Neuronal stem cell (in vitro differentiated cells): ENCODE measurements at regions not wholly inside any gene's neighbourhood (a gene's known extent, or its start where the extent isn't known, plus 50 kb on each side); places are given as distances from the start of the nearest gene placed in this dataset.
A peak's percentile ranks its signal among the peaks of the same experiment; 100 is the strongest.

ENCODE experiments used
- DNase-seq: peaks from one replicate; pipeline ENCODE4 v3.0.0-alpha.2; 2013; ENCODE audit warnings: low spot score
- H2AFZ ChIP-seq: one replicate; pipeline ENCODE4 v1.6.1; 2013; ENCODE audit warnings: mild to moderate bottlenecking, low read length, inconsistent platforms
- H2AK5ac ChIP-seq: 2 replicates; pipeline ENCODE4 v1.6.1; 2013; ENCODE audit warnings: low read depth, mild to moderate bottlenecking, inconsistent platforms, low read length, moderate library complexity, mixed read lengths
- H2BK120ac ChIP-seq: 2 replicates; pipeline ENCODE4 v1.6.1; 2013; ENCODE audit warnings: low read depth, mild to moderate bottlenecking, inconsistent platforms, low read length, moderate library complexity, mixed read lengths
- H2BK12ac ChIP-seq: one replicate; pipeline ENCODE4 v1.6.1; 2013; ENCODE audit warnings: low read length, inconsistent platforms
- H2BK15ac ChIP-seq: 2 replicates; pipeline ENCODE4 v1.6.1; 2013; ENCODE audit warnings: mild to moderate bottlenecking, low read length, inconsistent platforms, mixed read lengths
- H2BK5ac ChIP-seq: one replicate; pipeline ENCODE4 v1.6.1; 2013; ENCODE audit warnings: inconsistent platforms, mild to moderate bottlenecking, low read length, moderate library complexity
- H3K14ac ChIP-seq: one replicate; pipeline ENCODE4 v1.6.1; 2013; ENCODE audit warnings: low read length, inconsistent platforms
- H3K18ac ChIP-seq: 2 replicates; pipeline ENCODE4 v1.6.1; 2013; ENCODE audit warnings: low read length, inconsistent platforms
- H3K23ac ChIP-seq: 2 replicates; pipeline ENCODE4 v1.6.1; 2013; ENCODE audit warnings: low read depth, mild to moderate bottlenecking, mixed read lengths, low read length, inconsistent platforms; ENCODE audit not compliant: poor library complexity
- H3K27ac ChIP-seq: replicated peaks from 3 replicates; pipeline ENCODE4 v1.5.1; 2013; ENCODE audit warnings: low read length, inconsistent platforms
- H3K27me3 ChIP-seq, 3 experiments: 2 replicates each; pipeline ENCODE4 v1.6.1; 2013; ENCODE audit warnings: low read length in 3 of 3, mild to moderate bottlenecking in 2 of 3, inconsistent platforms in 1 of 3, low read depth in 1 of 3, mixed read lengths in 1 of 3, moderate library complexity in 1 of 3; ENCODE audit not compliant: control insufficient read depth in 3 of 3, insufficient read depth in 3 of 3
- H3K36me3 ChIP-seq, 2 donors: replicated peaks in 1 of 2; 2 replicates each; pipeline ENCODE4 v1.6.1; 2013; ENCODE audit warnings: low read length in 2 of 2; ENCODE audit not compliant: control insufficient read depth in 2 of 2, insufficient read depth in 2 of 2
- H3K4ac ChIP-seq: 2 replicates; pipeline ENCODE4 v1.6.1; 2013; ENCODE audit warnings: inconsistent platforms, mild to moderate bottlenecking, low read length, moderate library complexity
- H3K4me1 ChIP-seq, 2 donors: 1 replicate in 1 of 2; 2 replicates in 1 of 2; pipeline ENCODE4 v1.6.1; 2013; ENCODE audit warnings: low read length in 2 of 2, low read depth in 1 of 2; ENCODE audit not compliant: control insufficient read depth in 2 of 2, insufficient read depth in 1 of 2
- H3K4me2 ChIP-seq: one replicate; pipeline ENCODE4 v1.6.1; 2013; ENCODE audit warnings: mild to moderate bottlenecking, low read length, inconsistent platforms; ENCODE audit not compliant: insufficient read depth, poor library complexity, severe bottlenecking
- H3K4me3 ChIP-seq, 2 donors: 2 replicates each; pipeline ENCODE4 v1.5.1; 2013; ENCODE audit warnings: low read length in 2 of 2, mild to moderate bottlenecking in 2 of 2, inconsistent platforms in 1 of 2, moderate library complexity in 1 of 2
- H3K79me1 ChIP-seq: one replicate; pipeline ENCODE4 v1.6.1; 2013; ENCODE audit warnings: low read depth, mild to moderate bottlenecking, inconsistent platforms, low read length, moderate library complexity
- H3K9ac ChIP-seq: one replicate; pipeline ENCODE4 v1.6.1; 2013; ENCODE audit warnings: mild to moderate bottlenecking, low read depth, low read length, inconsistent platforms; ENCODE audit not compliant: poor library complexity
- H3K9me3 ChIP-seq, 2 donors: replicated peaks in 1 of 2; 2 replicates each; pipeline versions ENCODE3 to v1.6.1; 2013; ENCODE audit warnings: low read length in 2 of 2, mild to moderate bottlenecking in 2 of 2, inconsistent platforms in 1 of 2, low read depth in 1 of 2, mixed read lengths in 1 of 2, moderate library complexity in 1 of 2; ENCODE audit not compliant: control insufficient read depth in 2 of 2, insufficient read depth in 1 of 2
- H4K8ac ChIP-seq: one replicate; pipeline ENCODE4 v1.6.1; 2013; ENCODE audit warnings: low read depth, mild to moderate bottlenecking, inconsistent platforms, low read length, moderate library complexity
- H4K91ac ChIP-seq: one replicate; pipeline ENCODE4 v1.6.1; 2013; ENCODE audit warnings: low read length, low read depth, mild to moderate bottlenecking, inconsistent platforms; ENCODE audit not compliant: poor library complexity
- WGBS, 2 donors: extraction: QIAGEN DNeasy Blood & Tissue Kit; methylation state at CpG; one replicate each; pipeline ENCODE4 v1.1.7; 2013; ENCODE audit warnings: missing lambda C conversion rate in 2 of 2, mixed read lengths in 1 of 2; ENCODE audit not compliant: insufficient read length in 2 of 2, insufficient replicate concordance in 1 of 2; ENCODE audit errors: extremely low coverage in 2 of 2; 5-methylcytosine and 5-hydroxymethylcytosine counted together

DNA sequence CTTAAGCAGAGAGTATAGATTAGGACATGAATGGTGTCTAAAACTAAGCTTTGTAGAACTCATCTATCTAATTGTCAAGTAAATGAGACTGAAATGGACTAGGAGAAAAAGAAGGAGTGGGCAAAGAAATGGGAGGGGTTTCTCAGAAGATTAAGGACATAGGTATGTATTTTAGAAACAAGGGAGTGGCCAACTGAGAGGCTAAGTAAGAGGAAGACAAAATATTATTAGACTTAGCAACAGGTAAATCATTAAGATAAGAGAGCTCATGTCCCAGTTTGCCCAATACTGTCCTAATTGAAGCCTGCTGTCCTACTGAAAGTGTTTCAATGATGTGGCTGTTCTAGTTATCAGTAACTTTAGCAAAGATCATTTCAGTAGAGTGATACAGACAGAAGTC, 171.4 kb downstream of the KITLG start:
- H3K4me1 ChIP-seq, result peaks cover 0 to 10% of the 10 kb centered on the region in 2 donors
- no peak overlapping the region for H3K4ac ChIP-seq
- H3K23ac ChIP-seq, result no peak overlapping the region
- no peak overlapping the region for H2BK120ac ChIP-seq
- H3K36me3 ChIP-seq, result no peaks in the 10 kb centered on the region
- H2AK5ac ChIP-seq, result no peak overlapping the region
- no peak overlapping the region for H2AFZ ChIP-seq
- no peak overlapping the region for H2BK15ac ChIP-seq
- H3K27ac ChIP-seq, result no peak overlapping the region
- no peaks in the 10 kb centered on the region for H3K9me3 ChIP-seq
- no peaks in the 10 kb centered on the region for H3K79me1 ChIP-seq
- no peak overlapping the region for H2BK12ac ChIP-seq
- H4K91ac ChIP-seq, result no peak overlapping the region
- no peak overlapping the region for H3K18ac ChIP-seq
- H3K4me2 ChIP-seq, result no peak overlapping the region
- H3K4me3 ChIP-seq, result no peak overlapping the region
- no peak overlapping the region for H3K14ac ChIP-seq
- no peak overlapping the region for H2BK5ac ChIP-seq
- DNase-seq, result no peak
- no peak overlapping the region for H3K9ac ChIP-seq
- H4K8ac ChIP-seq, result no peak overlapping the region
- no peaks in the 10 kb centered on the region for H3K27me3 ChIP-seq

- Histone ChIP-seq H2AFZ (no peak overlapping the region), H4K8ac (no peak overlapping the region), H3K79me1 (no peaks in the 10 kb centered on the region), H3K4me3 (no peak overlapping the region), H4K91ac (no peak overlapping the region), H2BK5ac (no peak overlapping the region), H2AK5ac (no peak overlapping the region), H3K9me3 (no peaks in the 10 kb centered on the region), H2BK15ac (no peak overlapping the region), H3K18ac (no peak overlapping the region), H2BK12ac (no peak overlapping the region), H3K27me3 (no peaks in the 10 kb centered on the region), H2BK120ac (no peak overlapping the region), H3K27ac (no peak overlapping the region), H3K14ac (no peak overlapping the region), H3K4me1 (peaks cover 0 to 10% of the 10 kb centered on the region in 2 donors), H3K36me3 (no peaks in the 10 kb centered on the region), H3K4ac (no peak overlapping the region), H3K23ac (no peak overlapping the region), H3K4me2 (no peak overlapping the region), H3K9ac (no peak overlapping the region)
- no peak for DNase-seq
- no CpG with 5 or more reads among the region's 3 CpGs for WGBS, 2 donors
These were observed 171.0 kb downstream of the KITLG start for GRCh38 chr12:88409257-88409656.

DNA sequence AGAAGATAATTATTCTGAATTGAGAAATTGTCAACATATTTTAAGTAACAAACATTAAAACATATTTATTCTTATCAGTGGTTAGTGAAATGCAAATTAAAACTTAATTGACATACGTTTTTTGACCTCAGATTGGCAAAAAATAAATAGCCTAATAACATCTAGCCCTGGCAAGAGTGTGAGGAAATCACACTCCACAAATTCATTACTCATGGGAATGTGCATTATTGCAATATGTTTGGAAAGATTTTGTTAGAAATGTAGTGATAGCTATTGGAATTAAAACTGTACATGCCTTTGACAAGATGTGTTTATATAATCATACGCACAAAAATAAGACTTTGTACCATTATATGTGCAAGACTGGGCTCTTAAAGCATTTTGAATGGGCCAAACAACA, 168.6 kb downstream of the KITLG start:
- H3K27ac ChIP-seq, result no peak overlapping the region
- no peak overlapping the region for H2AFZ ChIP-seq
- no peak overlapping the region for H2BK15ac ChIP-seq

DNA sequence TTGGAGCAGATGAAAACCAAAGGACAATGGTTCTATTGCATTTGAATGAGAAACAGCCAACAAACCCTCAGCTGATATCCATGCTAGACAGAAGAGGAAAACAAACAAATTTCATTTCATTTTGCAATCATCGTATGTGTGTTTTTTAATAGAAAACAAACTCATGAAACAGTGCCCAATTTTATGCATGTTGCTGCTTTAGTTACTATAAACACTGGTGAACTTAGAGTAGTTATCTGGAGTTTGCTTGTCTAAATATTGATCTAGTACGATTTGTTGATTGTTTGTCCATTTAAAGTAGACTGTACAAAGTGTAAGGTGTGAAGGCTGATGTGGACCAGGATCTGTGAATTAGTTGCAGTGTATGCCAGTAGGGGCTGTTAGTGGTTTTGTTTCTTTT, 166.6 kb downstream of the KITLG start:
- H3K27me3 ChIP-seq, result no peaks in the 10 kb centered on the region
- no peak overlapping the region for H3K4me3 ChIP-seq
- H3K4me1 ChIP-seq, result peaks cover 0 to 10% of the 10 kb centered on the region in 2 donors
- no peaks in the 10 kb centered on the region for H3K36me3 ChIP-seq
- H2AK5ac ChIP-seq, result no peak overlapping the region
- H3K79me1 ChIP-seq, result no peaks in the 10 kb centered on the region
- no peak overlapping the region for H2BK15ac ChIP-seq
- H2BK12ac ChIP-seq, result no peak overlapping the region
- no peak overlapping the region for H3K23ac ChIP-seq
- H3K14ac ChIP-seq, result no peak overlapping the region
- no peak overlapping the region for H3K4me2 ChIP-seq
- H2AFZ ChIP-seq, result peak overlapping the region; percentile 41
- WGBS, 2 donors, result no CpG with 5 or more reads among the region's 2 CpGs
- H2BK120ac ChIP-seq, result no peak overlapping the region
- DNase-seq, result no peak
- no peak overlapping the region for H3K4ac ChIP-seq
- H3K9me3 ChIP-seq, result no peaks in the 10 kb centered on the region
- H3K18ac ChIP-seq, result no peak overlapping the region
- no peak overlapping the region for H3K27ac ChIP-seq
- no peak overlapping the region for H2BK5ac ChIP-seq
- no peak overlapping the region for H3K9ac ChIP-seq
- H4K91ac ChIP-seq, result no peak overlapping the region
- no peak overlapping the region for H4K8ac ChIP-seq

More for the DNA sequence above, 168.6 kb downstream of the KITLG start:
- no CpG with 5 or more reads among the region's 2 CpGs for WGBS, 2 donors
- Histone ChIP-seq H3K4me3 (no peak overlapping the region), H3K9ac (no peak overlapping the region), H3K27me3 (no peaks in the 10 kb centered on the region), H3K79me1 (no peaks in the 10 kb centered on the region), H3K36me3 (no peaks in the 10 kb centered on the region), H2AK5ac (no peak overlapping the region), H3K4me2 (no peak overlapping the region), H2BK12ac (no peak overlapping the region), H4K91ac (no peak overlapping the region), H3K4me1 (peaks cover 0 to 10% of the 10 kb centered on the region in 2 donors), H3K9me3 (no peaks in the 10 kb centered on the region), H2BK120ac (no peak overlapping the region), H3K14ac (no peak overlapping the region), H3K4ac (no peak overlapping the region), H3K18ac (no peak overlapping the region), H4K8ac (no peak overlapping the region), H2BK5ac (no peak overlapping the region), H3K23ac (no peak overlapping the region)
- DNase-seq, result no peak
